HL-60 (cell line): ENCODE measurements at regions not wholly inside any gene's neighbourhood (a gene's known extent, or its start where the extent isn't known, plus 50 kb on each side); places are given as distances from the start of the nearest gene placed in this dataset.

ENCODE experiments used
- GABPA ChIP-seq: IDR thresholded peaks from 2 replicates; pipeline ENCODE4 v1.6.1; 2012; ENCODE audit warnings: low read depth
- POLR2AphosphoS5 ChIP-seq: IDR thresholded peaks from 2 replicates; pipeline ENCODE4 v1.6.1; 2012; ENCODE audit warnings: low read depth
- TF ChIP-seq, protein P1 (sequence below): IDR thresholded peaks from one replicate; pipeline ENCODE4 v1.5.1; 2011; ENCODE audit warnings: low read length, control low read depth, inconsistent platforms; ENCODE audit not compliant: insufficient read depth
- TF ChIP-seq, protein P2 (sequence below): IDR thresholded peaks from 2 replicates; pipeline ENCODE4 v1.6.1; 2012; ENCODE audit warnings: low read depth; ENCODE audit not compliant: insufficient replicate concordance

DNA sequence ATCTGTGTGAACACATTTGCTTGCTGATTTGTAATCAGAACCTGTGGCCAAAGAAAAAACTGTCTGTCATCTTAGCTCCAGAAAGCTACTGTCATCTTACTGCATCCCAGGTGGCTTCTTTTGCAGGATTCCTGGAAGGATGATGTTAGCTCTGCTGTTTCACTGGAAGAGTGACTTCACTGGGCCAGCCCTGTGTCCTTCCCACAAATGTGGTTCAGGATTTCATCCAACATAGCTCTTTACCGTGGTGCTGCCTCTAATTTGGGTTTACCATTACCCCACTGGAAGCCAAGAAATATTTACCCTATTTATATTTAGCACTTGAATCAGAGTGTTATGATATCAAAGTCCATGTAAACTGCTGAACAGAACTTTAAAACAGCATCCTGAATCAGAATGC is 501.0 kb downstream of the GADD45G start:
- TF ChIP-seq, protein P1, sequence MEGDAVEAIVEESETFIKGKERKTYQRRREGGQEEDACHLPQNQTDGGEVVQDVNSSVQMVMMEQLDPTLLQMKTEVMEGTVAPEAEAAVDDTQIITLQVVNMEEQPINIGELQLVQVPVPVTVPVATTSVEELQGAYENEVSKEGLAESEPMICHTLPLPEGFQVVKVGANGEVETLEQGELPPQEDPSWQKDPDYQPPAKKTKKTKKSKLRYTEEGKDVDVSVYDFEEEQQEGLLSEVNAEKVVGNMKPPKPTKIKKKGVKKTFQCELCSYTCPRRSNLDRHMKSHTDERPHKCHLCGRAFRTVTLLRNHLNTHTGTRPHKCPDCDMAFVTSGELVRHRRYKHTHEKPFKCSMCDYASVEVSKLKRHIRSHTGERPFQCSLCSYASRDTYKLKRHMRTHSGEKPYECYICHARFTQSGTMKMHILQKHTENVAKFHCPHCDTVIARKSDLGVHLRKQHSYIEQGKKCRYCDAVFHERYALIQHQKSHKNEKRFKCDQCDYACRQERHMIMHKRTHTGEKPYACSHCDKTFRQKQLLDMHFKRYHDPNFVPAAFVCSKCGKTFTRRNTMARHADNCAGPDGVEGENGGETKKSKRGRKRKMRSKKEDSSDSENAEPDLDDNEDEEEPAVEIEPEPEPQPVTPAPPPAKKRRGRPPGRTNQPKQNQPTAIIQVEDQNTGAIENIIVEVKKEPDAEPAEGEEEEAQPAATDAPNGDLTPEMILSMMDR = no peak
- TF ChIP-seq POLR2AphosphoS5 = no peak
- TF ChIP-seq, protein P2, sequence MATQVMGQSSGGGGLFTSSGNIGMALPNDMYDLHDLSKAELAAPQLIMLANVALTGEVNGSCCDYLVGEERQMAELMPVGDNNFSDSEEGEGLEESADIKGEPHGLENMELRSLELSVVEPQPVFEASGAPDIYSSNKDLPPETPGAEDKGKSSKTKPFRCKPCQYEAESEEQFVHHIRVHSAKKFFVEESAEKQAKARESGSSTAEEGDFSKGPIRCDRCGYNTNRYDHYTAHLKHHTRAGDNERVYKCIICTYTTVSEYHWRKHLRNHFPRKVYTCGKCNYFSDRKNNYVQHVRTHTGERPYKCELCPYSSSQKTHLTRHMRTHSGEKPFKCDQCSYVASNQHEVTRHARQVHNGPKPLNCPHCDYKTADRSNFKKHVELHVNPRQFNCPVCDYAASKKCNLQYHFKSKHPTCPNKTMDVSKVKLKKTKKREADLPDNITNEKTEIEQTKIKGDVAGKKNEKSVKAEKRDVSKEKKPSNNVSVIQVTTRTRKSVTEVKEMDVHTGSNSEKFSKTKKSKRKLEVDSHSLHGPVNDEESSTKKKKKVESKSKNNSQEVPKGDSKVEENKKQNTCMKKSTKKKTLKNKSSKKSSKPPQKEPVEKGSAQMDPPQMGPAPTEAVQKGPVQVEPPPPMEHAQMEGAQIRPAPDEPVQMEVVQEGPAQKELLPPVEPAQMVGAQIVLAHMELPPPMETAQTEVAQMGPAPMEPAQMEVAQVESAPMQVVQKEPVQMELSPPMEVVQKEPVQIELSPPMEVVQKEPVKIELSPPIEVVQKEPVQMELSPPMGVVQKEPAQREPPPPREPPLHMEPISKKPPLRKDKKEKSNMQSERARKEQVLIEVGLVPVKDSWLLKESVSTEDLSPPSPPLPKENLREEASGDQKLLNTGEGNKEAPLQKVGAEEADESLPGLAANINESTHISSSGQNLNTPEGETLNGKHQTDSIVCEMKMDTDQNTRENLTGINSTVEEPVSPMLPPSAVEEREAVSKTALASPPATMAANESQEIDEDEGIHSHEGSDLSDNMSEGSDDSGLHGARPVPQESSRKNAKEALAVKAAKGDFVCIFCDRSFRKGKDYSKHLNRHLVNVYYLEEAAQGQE = no peak
- no peak for TF ChIP-seq GABPA
